ENCODE measurements at regions not wholly inside any gene's neighbourhood (a gene's known extent, or its start where the extent isn't known, plus 50 kb on each side); places are given as distances from the start of the nearest gene placed in this dataset.

DNA sequence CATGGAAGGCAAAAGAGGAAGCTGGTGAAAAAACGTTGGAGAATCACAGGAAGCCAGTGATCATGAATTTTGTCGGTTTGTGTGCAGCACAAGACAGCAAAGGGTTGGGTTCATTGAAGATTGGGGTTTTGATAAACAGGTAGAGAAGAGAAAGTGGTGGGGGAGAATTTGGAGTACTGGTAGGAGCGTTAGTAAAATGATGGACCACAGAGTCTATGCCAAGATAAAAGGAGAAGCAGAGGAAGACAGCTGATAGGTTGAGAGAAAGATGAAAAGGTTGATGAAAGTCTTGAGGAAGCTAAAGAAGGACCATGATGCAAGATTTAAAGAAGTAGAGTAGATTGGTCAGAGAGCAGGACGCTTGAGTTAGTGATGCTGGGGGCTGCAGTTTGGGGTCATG, 156.8 kb upstream of the POU3F1 start:
- H3K27ac Mint-ChIP-seq = no peak overlapping the region
- H3K4me1 Mint-ChIP-seq (ENCODE audit: low read depth in 2 of 2) = no peaks in the 10 kb centered on the region
- DNase-seq (ENCODE audit: low spot score) = no peak
- H3K9me3 Mint-ChIP-seq = no peaks in the 10 kb centered on the region
- no peaks in the 10 kb centered on the region for H3K36me3 Mint-ChIP-seq
- H3K27me3 Mint-ChIP-seq = peaks cover 6 to 8% of the 10 kb centered on the region in 2 donors
- ATAC-seq = no peak
- H3K4me3 Mint-ChIP-seq = no peak overlapping the region

- Mint-ChIP-seq H3K9me3 (no peaks in the 10 kb centered on the region), H3K27ac (no peak overlapping the region), H3K27me3 (peaks cover 7 to 12% of the 10 kb centered on the region in 2 donors)
Measured at GRCh38 chr1:38201431-38201830, 154.8 kb upstream of the POU3F1 start.

DNA sequence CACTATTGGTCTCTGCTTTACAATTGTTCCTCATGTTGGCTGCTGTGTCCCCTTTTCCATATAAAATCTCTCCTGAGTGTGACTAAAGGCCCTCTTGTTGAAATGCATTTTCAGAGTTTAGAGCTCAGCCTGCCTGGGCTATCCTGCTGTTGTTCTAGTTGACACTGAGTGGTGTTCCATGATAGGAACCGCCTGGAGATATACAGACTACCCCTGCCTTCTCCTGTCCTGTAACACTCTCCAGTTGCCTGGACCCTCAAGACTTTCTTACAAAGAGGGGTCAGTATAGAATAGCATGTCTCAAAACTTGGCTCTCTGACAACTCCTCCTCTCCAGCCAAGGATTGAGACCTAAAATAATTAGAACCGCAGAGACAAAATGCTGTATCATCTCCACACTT, 152.0 kb upstream of the POU3F1 start:
- Mint-ChIP-seq H3K4me1 (ENCODE audit: low read depth in 2 of 2) (no peaks in the 10 kb centered on the region), H3K36me3 (no peaks in the 10 kb centered on the region), H3K27me3 (peaks cover 7 to 12% of the 10 kb centered on the region in 2 donors), H3K9me3 (no peaks in the 10 kb centered on the region), H3K4me3 (no peak overlapping the region), H3K27ac (no peak overlapping the region)
- DNase-seq (ENCODE audit: low spot score) (no peak), ATAC-seq (no peak)

More at GRCh38 chr1:38201431-38201830, 154.8 kb upstream of the POU3F1 start:
- Mint-ChIP-seq H3K36me3 (no peaks in the 10 kb centered on the region), H3K4me1 (ENCODE audit: low read depth in 2 of 2) (no peaks in the 10 kb centered on the region), H3K4me3 (no peak overlapping the region)
- ATAC-seq (no peak), DNase-seq (ENCODE audit: low spot score) (no peak)

DNA sequence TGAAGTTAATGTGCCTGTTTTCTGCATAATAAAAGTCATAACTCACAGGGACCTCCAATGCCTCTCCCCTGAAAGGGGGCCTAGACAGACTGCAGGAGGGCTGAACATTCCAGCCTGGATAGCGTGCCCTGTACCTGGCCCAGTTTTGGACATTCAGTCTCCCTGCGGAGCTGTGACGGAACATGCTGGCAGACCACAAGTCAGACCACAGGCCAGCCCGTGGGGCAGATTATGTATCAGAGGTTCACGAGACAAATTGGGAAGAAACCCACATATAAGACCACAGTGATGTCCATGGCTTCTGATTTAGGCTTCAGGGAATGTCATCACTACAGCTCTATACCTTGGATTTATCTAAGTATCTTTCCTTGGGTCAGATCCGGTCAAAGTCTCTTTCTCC, 151.5 kb upstream of the POU3F1 start:
- Mint-ChIP-seq H3K9me3 (no peaks in the 10 kb centered on the region), H3K27me3 (peaks cover 7 to 12% of the 10 kb centered on the region in 2 donors), H3K4me3 (no peak overlapping the region), H3K36me3 (no peaks in the 10 kb centered on the region), H3K27ac (no peak overlapping the region), H3K4me1 (ENCODE audit: low read depth in 2 of 2) (no peaks in the 10 kb centered on the region)
- no peak for ATAC-seq
- DNase-seq (ENCODE audit: low spot score) = no peak

GRCh38 chr1:38197312-38198061, 150.9 kb upstream of the POU3F1 start:
- H3K9me3 Mint-ChIP-seq = no peaks in the 10 kb centered on the region
- no peaks in the 10 kb centered on the region for H3K36me3 Mint-ChIP-seq
- no peaks in the 10 kb centered on the region for H3K4me1 Mint-ChIP-seq (ENCODE audit: low read depth in 2 of 2)
- ATAC-seq (no peak), DNase-seq (ENCODE audit: low spot score) (no peak)
- peaks cover 10 to 12% of the 10 kb centered on the region in 2 donors for H3K27me3 Mint-ChIP-seq
- no peak overlapping the region for H3K27ac Mint-ChIP-seq
- H3K4me3 Mint-ChIP-seq = no peak overlapping the region

GRCh38 chr1:38194472-38194871, 147.9 kb upstream of the POU3F1 start:
- Mint-ChIP-seq H3K36me3 (no peaks in the 10 kb centered on the region), H3K9me3 (no peaks in the 10 kb centered on the region)

DNA sequence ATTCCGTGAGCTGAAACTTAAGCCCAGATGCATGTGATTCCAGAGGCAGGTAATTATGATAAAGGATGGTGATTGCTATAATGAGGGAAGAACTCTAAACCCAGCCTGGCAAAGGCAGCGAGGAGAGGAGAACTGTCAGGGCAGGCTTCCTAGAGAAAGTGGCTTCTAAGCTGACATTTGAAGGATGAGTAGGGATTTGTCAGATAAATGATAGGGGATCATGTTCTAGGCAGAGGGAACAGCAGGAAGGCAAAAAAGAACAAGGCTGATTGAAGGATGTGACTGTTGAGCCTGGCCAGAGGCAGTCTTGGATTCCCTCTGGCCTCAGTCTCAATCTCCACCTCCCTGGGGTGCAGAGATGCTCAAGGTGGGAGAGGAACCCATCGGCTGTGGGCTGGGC, 146.4 kb upstream of the POU3F1 start:
- H3K27ac Mint-ChIP-seq = no peak overlapping the region
- DNase-seq (ENCODE audit: low spot score) = no peak
- H3K36me3 Mint-ChIP-seq = no peaks in the 10 kb centered on the region
- peaks cover 18 to 27% of the 10 kb centered on the region in 2 donors for H3K27me3 Mint-ChIP-seq
- H3K9me3 Mint-ChIP-seq = no peaks in the 10 kb centered on the region
- no peak overlapping the region for H3K4me3 Mint-ChIP-seq
- peaks cover 0 to 5% of the 10 kb centered on the region in 2 donors for H3K4me1 Mint-ChIP-seq (ENCODE audit: low read depth in 2 of 2)
- no peak for ATAC-seq

More at GRCh38 chr1:38194472-38194871, 147.9 kb upstream of the POU3F1 start:
- ATAC-seq = no peak
- Mint-ChIP-seq H3K4me3 (no peak overlapping the region), H3K4me1 (ENCODE audit: low read depth in 2 of 2) (peaks cover 0 to 5% of the 10 kb centered on the region in 2 donors), H3K27ac (no peak overlapping the region), H3K27me3 (peaks cover 17 to 32% of the 10 kb centered on the region in 2 donors)
- DNase-seq (ENCODE audit: low spot score) = no peak

DNA sequence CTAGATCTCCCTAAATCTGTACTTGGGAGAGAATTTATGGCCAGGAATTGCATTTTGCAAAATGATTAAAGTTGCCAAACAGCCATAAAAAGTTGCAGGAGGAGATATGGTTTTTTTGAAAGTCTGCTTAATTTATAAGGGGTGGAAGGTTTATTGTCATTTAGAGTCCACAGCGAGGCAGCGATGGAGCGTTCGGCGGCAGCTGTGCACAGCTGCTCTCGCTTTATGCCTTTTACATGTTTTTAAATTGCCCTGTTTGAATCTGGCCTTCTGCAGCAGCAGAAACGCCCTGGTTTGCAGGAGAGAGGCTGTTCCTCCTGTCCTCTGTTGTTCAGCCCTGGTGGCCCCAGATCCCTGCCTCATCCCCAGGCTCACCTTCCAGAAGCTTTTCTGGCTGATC, 144.9 kb upstream of the POU3F1 start:
- Mint-ChIP-seq H3K27me3 (peaks cover 22 to 31% of the 10 kb centered on the region in 2 donors), H3K36me3 (no peaks in the 10 kb centered on the region), H3K4me1 (ENCODE audit: low read depth in 2 of 2) (peaks cover 0 to 5% of the 10 kb centered on the region in 2 donors), H3K9me3 (no peaks in the 10 kb centered on the region), H3K27ac (no peak overlapping the region), H3K4me3 (no peak overlapping the region)
- ATAC-seq (no peak), DNase-seq (ENCODE audit: low spot score) (no peak)

GRCh38 chr1:38190983-38191382, 144.4 kb upstream of the POU3F1 start:
- Mint-ChIP-seq H3K36me3 (no peaks in the 10 kb centered on the region), H3K27me3 (peaks cover 27 to 36% of the 10 kb centered on the region in 2 donors)
- ATAC-seq = peak in 1 of 2 donors; percentile 11

GRCh38 chr1:38187552-38187951, 141.0 kb upstream of the POU3F1 start:
- Mint-ChIP-seq H3K27ac (no peak overlapping the region), H3K36me3 (no peaks in the 10 kb centered on the region), H3K4me3 (no peak overlapping the region), H3K9me3 (no peaks in the 10 kb centered on the region), H3K4me1 (ENCODE audit: low read depth in 2 of 2) (peaks cover 0 to 5% of the 10 kb centered on the region in 2 donors), H3K27me3 (peaks cover 23 to 40% of the 10 kb centered on the region in 2 donors)
- no peak for DNase-seq (ENCODE audit: low spot score)
- ATAC-seq = no peak

More at GRCh38 chr1:38190983-38191382, 144.4 kb upstream of the POU3F1 start:
- no peaks in the 10 kb centered on the region for H3K9me3 Mint-ChIP-seq
- DNase-seq (ENCODE audit: low spot score) = no peak
- no peak overlapping the region for H3K4me3 Mint-ChIP-seq
- no peak overlapping the region for H3K27ac Mint-ChIP-seq
- H3K4me1 Mint-ChIP-seq (ENCODE audit: low read depth in 2 of 2) = peaks cover 0 to 5% of the 10 kb centered on the region in 2 donors

- ATAC-seq (no peak), DNase-seq (ENCODE audit: low spot score) (no peak)
- Mint-ChIP-seq H3K4me1 (ENCODE audit: low read depth in 2 of 2) (peaks cover 0 to under 1% of the 10 kb centered on the region in 2 donors), H3K27ac (no peak overlapping the region), H3K4me3 (no peak overlapping the region), H3K27me3 (peaks cover 20 to 34% of the 10 kb centered on the region in 2 donors), H3K36me3 (no peaks in the 10 kb centered on the region), H3K9me3 (no peaks in the 10 kb centered on the region)
Measured at GRCh38 chr1:38186566-38186965, 140.0 kb upstream of the POU3F1 start.

GRCh38 chr1:38185913-38186312, 139.3 kb upstream of the POU3F1 start:
- no peak for ATAC-seq
- no peak overlapping the region for H3K27ac Mint-ChIP-seq
- H3K4me1 Mint-ChIP-seq (ENCODE audit: low read depth in 2 of 2) = no peaks in the 10 kb centered on the region
- DNase-seq (ENCODE audit: low spot score) = no peak
- H3K36me3 Mint-ChIP-seq = no peaks in the 10 kb centered on the region
- H3K9me3 Mint-ChIP-seq = no peaks in the 10 kb centered on the region
- H3K27me3 Mint-ChIP-seq = peaks cover 20 to 28% of the 10 kb centered on the region in 2 donors
- no peak overlapping the region for H3K4me3 Mint-ChIP-seq

DNA sequence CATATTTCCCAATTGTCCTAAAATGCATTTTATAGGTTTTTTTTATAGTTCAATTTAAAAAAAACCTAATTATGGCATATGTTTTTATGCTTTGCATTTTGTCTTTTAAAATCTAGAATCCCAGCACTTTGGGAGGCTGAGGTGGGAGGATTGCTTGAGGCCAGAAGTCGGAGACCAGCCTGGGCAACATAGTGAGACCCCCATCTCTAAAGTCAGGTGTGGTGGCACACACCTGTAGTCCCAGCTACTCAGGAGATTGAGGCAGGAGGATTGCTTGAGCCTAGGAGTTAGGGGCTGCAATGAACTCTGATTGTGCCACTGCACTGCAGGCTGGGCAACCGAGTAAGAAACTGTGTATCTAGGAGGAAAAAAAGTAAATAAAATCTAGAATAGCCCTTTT, 137.2 kb upstream of the POU3F1 start:
- no peaks in the 10 kb centered on the region for H3K4me1 Mint-ChIP-seq (ENCODE audit: low read depth in 2 of 2)

GRCh38 chr1:38183096-38183495, 136.5 kb upstream of the POU3F1 start:
- no peak overlapping the region for H3K27ac Mint-ChIP-seq
- no peaks in the 10 kb centered on the region for H3K9me3 Mint-ChIP-seq
- no peak for DNase-seq (ENCODE audit: low spot score)
- no peak for ATAC-seq
- peaks cover 12 to 13% of the 10 kb centered on the region in 2 donors for H3K27me3 Mint-ChIP-seq
- no peaks in the 10 kb centered on the region for H3K4me1 Mint-ChIP-seq (ENCODE audit: low read depth in 2 of 2)
- H3K4me3 Mint-ChIP-seq = no peak overlapping the region
- H3K36me3 Mint-ChIP-seq = no peaks in the 10 kb centered on the region

More for the DNA sequence above, 137.2 kb upstream of the POU3F1 start:
- H3K4me3 Mint-ChIP-seq = no peak overlapping the region
- DNase-seq (ENCODE audit: low spot score) (no peak), ATAC-seq (no peak)
- H3K27ac Mint-ChIP-seq = no peak overlapping the region
- H3K27me3 Mint-ChIP-seq = peaks cover 12 to 13% of the 10 kb centered on the region in 2 donors
- no peaks in the 10 kb centered on the region for H3K36me3 Mint-ChIP-seq
- no peaks in the 10 kb centered on the region for H3K9me3 Mint-ChIP-seq
